ENCODE measurements at regions not wholly inside any gene's neighbourhood (a gene's known extent, or its start where the extent isn't known, plus 50 kb on each side); places are given as distances from the start of the nearest gene placed in this dataset.

- intact Hi-C loops (cut with DNase I) = no loop called here
- ATAC-seq = no peak
- no peak for DNase-seq (ENCODE audit: missing footprints)
Measured at GRCh38 chr3:82274897-82275296, 513.5 kb upstream of the GBE1 start.

- no peak for ATAC-seq
- intact Hi-C loops (cut with DNase I) = no loop called here
- no peak for DNase-seq (ENCODE audit: missing footprints)
Measured at GRCh38 chr3:82265747-82266146, 504.3 kb upstream of the GBE1 start.

GRCh38 chr3:82262193-82262592 lies 500.7 kb upstream of the GBE1 start:
- ATAC-seq (no peak), DNase-seq (ENCODE audit: missing footprints) (no peak)
- intact Hi-C loops (cut with DNase I) = no loop called here

- no peak for DNase-seq (ENCODE audit: missing footprints)
- intact Hi-C loops (cut with DNase I) = no loop called here
- no peak for ATAC-seq
Measured at GRCh38 chr3:82261637-82262036, 500.2 kb upstream of the GBE1 start.

- ATAC-seq (no peak), DNase-seq (ENCODE audit: missing footprints) (no peak)
- intact Hi-C loops (cut with DNase I) = no loop called here
Measured at GRCh38 chr3:82261013-82261412, 499.6 kb upstream of the GBE1 start.

GRCh38 chr3:82259994-82260393 lies 498.5 kb upstream of the GBE1 start:
- no peak for ATAC-seq
- intact Hi-C loops (cut with DNase I) = no loop called here
- no peak for DNase-seq (ENCODE audit: missing footprints)

DNA sequence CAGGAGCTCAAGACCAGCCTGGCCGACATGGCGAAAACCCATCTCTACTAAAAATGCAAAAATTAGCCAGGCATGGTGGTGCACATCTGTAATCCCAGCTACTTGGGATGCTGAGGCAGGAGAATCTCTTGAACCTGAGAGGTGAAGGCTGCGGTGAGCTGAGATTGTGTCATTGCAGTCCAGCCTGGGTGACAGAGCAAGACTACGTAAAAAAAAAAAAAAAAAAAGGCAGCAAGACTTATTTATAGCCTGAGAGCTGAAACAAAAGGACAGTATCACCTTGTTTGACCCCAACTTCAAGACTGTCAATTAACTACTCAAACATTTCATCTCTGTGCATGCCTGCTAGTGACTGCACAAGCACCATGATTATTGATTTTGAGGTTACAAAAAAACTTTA lies 478.9 kb upstream of the GBE1 start:
- DNase-seq (ENCODE audit: missing footprints) = no peak
- ATAC-seq = peak; percentile 48
- intact Hi-C loops (cut with DNase I) = no loop called here

- DNase-seq (ENCODE audit: missing footprints) = no peak
- no peak for ATAC-seq
- intact Hi-C loops (cut with DNase I) = no loop called here
Measured at GRCh38 chr3:82236257-82236656, 474.8 kb upstream of the GBE1 start.

- ATAC-seq (no peak), DNase-seq (ENCODE audit: missing footprints) (no peak)
- intact Hi-C loops (cut with DNase I) = no loop called here
Measured at GRCh38 chr3:82229397-82229796, 468.0 kb upstream of the GBE1 start.

GRCh38 chr3:82224661-82225060 lies 463.2 kb upstream of the GBE1 start:
- ATAC-seq (no peak), DNase-seq (ENCODE audit: missing footprints) (no peak)
- intact Hi-C loops (cut with DNase I) = no loop called here

DNA sequence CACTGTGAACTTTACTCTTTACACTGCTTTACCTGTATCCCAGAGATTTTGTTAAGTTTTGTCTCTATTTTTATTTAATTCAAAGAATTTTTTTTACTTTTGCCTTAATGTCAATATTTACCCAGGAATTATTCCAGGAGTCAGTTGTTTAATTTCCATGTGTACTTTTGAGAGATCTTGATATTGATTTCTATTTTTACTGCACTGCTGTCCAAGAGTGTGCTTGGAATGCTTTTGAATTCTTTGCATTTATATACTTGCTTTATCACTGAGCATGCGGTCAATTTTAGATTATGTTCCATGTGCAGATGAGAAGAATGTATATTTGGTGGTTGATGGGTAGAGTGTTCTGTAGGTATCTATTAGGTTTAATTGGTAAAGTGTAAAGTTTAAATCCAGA lies 461.0 kb upstream of the GBE1 start:
- ATAC-seq (no peak), DNase-seq (ENCODE audit: missing footprints) (no peak)
- intact Hi-C loops (cut with DNase I) = no loop called here

GRCh38 chr3:82217571-82217970 lies 456.1 kb upstream of the GBE1 start:
- DNase-seq (ENCODE audit: missing footprints) (no peak), ATAC-seq (no peak)
- intact Hi-C loops (cut with DNase I) = no loop called here

- ATAC-seq = no peak
- DNase-seq (ENCODE audit: missing footprints) = no peak
- intact Hi-C loops (cut with DNase I) = no loop called here
Measured at GRCh38 chr3:82208002-82208710, 446.7 kb upstream of the GBE1 start.

GRCh38 chr3:82202269-82202668 lies 440.8 kb upstream of the GBE1 start:
- DNase-seq (ENCODE audit: missing footprints) (no peak), ATAC-seq (no peak)
- intact Hi-C loops (cut with DNase I) = no loop called here

GRCh38 chr3:82201316-82201715 lies 439.9 kb upstream of the GBE1 start:
- ATAC-seq (no peak), DNase-seq (ENCODE audit: missing footprints) (no peak)
- intact Hi-C loops (cut with DNase I) = no loop called here

GRCh38 chr3:82198009-82198408 lies 436.6 kb upstream of the GBE1 start:
- no peak for ATAC-seq
- intact Hi-C loops (cut with DNase I) = no loop called here
- no peak for DNase-seq (ENCODE audit: missing footprints)

DNA sequence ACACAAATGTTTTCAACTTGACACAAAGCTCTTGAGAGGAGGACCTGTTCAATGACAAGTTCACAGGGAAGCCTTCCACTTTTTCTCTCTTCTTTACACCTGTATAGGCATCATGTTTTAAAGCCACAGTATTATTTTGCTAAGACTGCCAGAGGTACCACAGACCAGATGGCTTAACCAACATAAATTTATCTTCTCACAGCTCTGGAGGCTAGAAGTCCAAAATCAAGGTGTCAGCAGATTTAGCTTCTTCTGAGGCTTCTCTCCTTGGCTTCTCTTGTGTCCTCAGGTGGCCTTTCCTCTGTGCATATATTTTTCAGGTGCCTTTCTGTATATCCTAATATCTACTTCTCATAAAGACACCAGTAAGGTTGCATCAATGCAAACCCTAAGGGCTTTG lies 435.2 kb upstream of the GBE1 start:
- intact Hi-C loops (cut with DNase I) = no loop called here
- ATAC-seq (no peak), DNase-seq (ENCODE audit: missing footprints) (no peak)

DNA sequence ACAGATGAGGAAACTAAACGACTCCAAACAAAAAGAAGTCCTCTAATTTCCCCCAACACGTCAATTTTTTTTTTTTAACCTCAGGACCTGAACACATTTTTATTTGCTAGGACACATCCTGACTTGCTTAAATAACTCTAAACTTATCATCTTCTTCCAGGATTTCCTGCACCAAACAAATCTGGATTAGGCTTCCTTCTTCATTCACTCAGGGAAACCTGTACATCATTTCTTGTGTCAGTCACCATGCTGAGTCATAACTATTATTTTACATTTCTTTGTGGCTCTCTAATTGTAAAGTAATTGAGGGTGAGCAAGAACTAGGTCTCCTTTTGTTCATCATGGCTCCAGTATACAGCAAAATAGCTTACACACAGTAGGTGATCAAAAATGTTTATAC lies 433.4 kb upstream of the GBE1 start:
- intact Hi-C loops (cut with DNase I) = no loop called here
- DNase-seq (ENCODE audit: missing footprints) (no peak), ATAC-seq (no peak)

- ATAC-seq (no peak), DNase-seq (ENCODE audit: missing footprints) (no peak)
- intact Hi-C loops (cut with DNase I) = no loop called here
Measured at GRCh38 chr3:82186017-82186416, 424.6 kb upstream of the GBE1 start.

- intact Hi-C loops (cut with DNase I) = no loop called here
- ATAC-seq (no peak), DNase-seq (ENCODE audit: missing footprints) (no peak)
Measured at GRCh38 chr3:82179291-82179690, 417.8 kb upstream of the GBE1 start.

- DNase-seq (ENCODE audit: missing footprints) = no peak
- no peak for ATAC-seq
- intact Hi-C loops (cut with DNase I) = no loop called here
Measured at GRCh38 chr3:82178291-82178690, 416.8 kb upstream of the GBE1 start.

All from Right ventricle myocardium inferior (tissue), 1 donor.